ENCODE measurements at regions not wholly inside any gene's neighbourhood (a gene's known extent, or its start where the extent isn't known, plus 50 kb on each side); places are given as distances from the start of the nearest gene placed in this dataset.

- H3K9me3 ChIP-seq (ENCODE audit: insufficient read depth in 2 of 2, low read depth in 1 of 2, low read length in 1 of 2) = no peaks in the 10 kb centered on the region
- no peak overlapping the region for H2BK5ac ChIP-seq (ENCODE audit: low read depth, low read length)
- no peak overlapping the region for H2BK120ac ChIP-seq (replicated peaks; ENCODE audit: low read depth, low read length)
- H2BK20ac ChIP-seq (ENCODE audit: low read length) = no peak overlapping the region
- no peak overlapping the region for H3K27ac ChIP-seq (ENCODE audit: low read depth, low read length)
- H3K56ac ChIP-seq (replicated peaks; ENCODE audit: insufficient read length, low read depth, low read length) = no peak overlapping the region
- no peak overlapping the region for H4K8ac ChIP-seq (ENCODE audit: extremely low read depth, insufficient read depth, low read length)
- H2AFZ ChIP-seq (ENCODE audit: low read length) = no peak overlapping the region
- no peaks in the 10 kb centered on the region for H3K27me3 ChIP-seq (replicated peaks in 1 of 4; ENCODE audit: control insufficient read depth in 3 of 4, extremely low read depth in 1 of 4, insufficient read depth in 3 of 4, low read length in 3 of 4)
- CTCF ChIA-PET (ENCODE audit: partially characterized antibody) = interaction anchor here (1.0 to 2.1 kb wide), 3 partner anchors 8 to 49 kb away, joined by 3 to 7 read pairs (median 3); no protein-coding TSS in a partner anchor
- FAIRE-seq (no peak), DNase-seq (ENCODE audit: low read depth in 1 of 2, low spot score in 2 of 2) (no peak)
- POLR2A ChIA-PET (ENCODE audit: partially characterized antibody) = no interaction called here
- H3K23me2 ChIP-seq (ENCODE audit: low read depth, low read length) = no peaks in the 10 kb centered on the region
- H3K4me2 ChIP-seq (ENCODE audit: insufficient read depth in 1 of 2, low read depth in 2 of 2, low read length in 2 of 2) = no peak overlapping the region; a peak in 1 of 4 replicates
- no peak overlapping the region for H2BK15ac ChIP-seq (ENCODE audit: low read length)
- H2BK12ac ChIP-seq (ENCODE audit: low read depth, low read length) = no peak overlapping the region
- no peaks in the 10 kb centered on the region for H3K79me2 ChIP-seq (ENCODE audit: control insufficient read depth in 1 of 2, insufficient read depth in 2 of 2, low read length in 2 of 2)
- H4K20me1 ChIP-seq (replicated peaks in 1 of 2; ENCODE audit: control insufficient read depth in 1 of 2, insufficient read depth in 2 of 2, low read length in 2 of 2) = no peaks in the 10 kb centered on the region
- H2AK5ac ChIP-seq (ENCODE audit: low read depth, low read length) = no peak overlapping the region
- H3K18ac ChIP-seq (ENCODE audit: extremely low read depth, low read length) = no peak overlapping the region
- TF ChIP-seq EZH2 (IDR thresholded peaks at IDR 0.05; ENCODE audit: low read depth, low read length, severe bottlenecking) (no peak), SIN3A (conservative IDR thresholded peaks at IDR 0.05 in 1 of 2, IDR thresholded peaks at IDR 0.05 in 1 of 2; ENCODE audit: low read depth in 1 of 2, low read length in 2 of 2) (no peak)
- H3K4me3 ChIP-seq (ENCODE audit: extremely low read depth in 1 of 4, insufficient read depth in 2 of 4, low read depth in 3 of 4, low read length in 4 of 4) = no peak overlapping the region
- H3K36me3 ChIP-seq (ENCODE audit: control insufficient read depth in 2 of 4, insufficient read depth in 4 of 4, low read length in 3 of 4) = no peaks in the 10 kb centered on the region
- no peaks in the 10 kb centered on the region for H3K79me1 ChIP-seq (ENCODE audit: low read depth, low read length)
- no peak overlapping the region for H3K4ac ChIP-seq (replicated peaks; ENCODE audit: insufficient read length, low read depth, low read length)
- H3K9ac ChIP-seq (replicated peaks in 1 of 4; ENCODE audit: extremely low read depth in 1 of 4, low read depth in 3 of 4, low read length in 3 of 4) = no peak overlapping the region
- H3K23ac ChIP-seq (ENCODE audit: insufficient read length) = no peak overlapping the region
- no peak overlapping the region for H4K5ac ChIP-seq (ENCODE audit: insufficient read length, low read depth, low read length)
- H3K14ac ChIP-seq (ENCODE audit: insufficient read length) = no peak overlapping the region
- peaks cover 4 to 8% (median 5%) of the 10 kb centered on the region in 4 experiments; a peak in 6 of 7 replicates for H3K4me1 ChIP-seq (replicated peaks in 1 of 4; ENCODE audit: control insufficient read depth in 3 of 4, insufficient read depth in 4 of 4, low read length in 3 of 4)
- H4K91ac ChIP-seq (replicated peaks; ENCODE audit: insufficient read length, low read length) = no peak overlapping the region
Observed at GRCh38 chr6:144978208-144978607, 693.1 kb downstream of the UTRN start.

Measured in H1 (cell line).